NCI-H2107 treated with DMSO at 0.1 percent for 48 hours (cell line): ENCODE measurements at regions not wholly inside any gene's neighbourhood (a gene's known extent, or its start where the extent isn't known, plus 50 kb on each side); places are given as distances from the start of the nearest gene placed in this dataset.
"Not testable (repeated sequence)": the region's sequence is repeated elsewhere in the genome, so short reads cannot be mapped to it uniquely, and the experiment has no call there.

Experiments
- DNase-seq: peaks from one replicate; lab custom pipeline; 2025; ENCODE audit not compliant: unreplicated experiment; lab: John Stamatoyannopoulos, UW

- DNase-seq = no peak
Observed at GRCh38 chr1:31485166-31485565, 72.2 kb downstream of the SERINC2 start.

- no peak for DNase-seq
Observed at GRCh38 chr1:31487143-31487542, 74.1 kb downstream of the SERINC2 start.

GRCh38 chr1:31487721-31488293, 74.8 kb downstream of the SERINC2 start:
- DNase-seq = no peak

DNA sequence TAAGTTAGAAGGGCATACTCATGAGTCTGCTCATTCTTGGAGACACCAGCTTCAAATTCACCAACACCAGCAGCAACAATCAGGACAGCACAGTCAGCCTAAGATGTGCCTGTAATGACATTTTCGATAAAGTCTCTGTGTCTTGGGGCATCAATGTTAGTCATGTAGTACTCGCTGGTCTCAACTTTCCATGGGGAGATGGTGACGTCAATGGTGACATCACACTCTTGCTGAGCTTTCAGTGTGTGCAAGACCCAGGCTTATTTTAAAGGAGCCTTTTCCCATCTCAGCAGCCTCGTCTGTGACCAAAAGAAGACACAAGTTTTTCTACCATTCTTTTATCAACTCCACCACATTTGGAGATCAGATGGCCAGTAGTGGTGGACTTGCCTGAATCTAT, 75.5 kb downstream of the SERINC2 start:
- DNase-seq = no peak

DNA sequence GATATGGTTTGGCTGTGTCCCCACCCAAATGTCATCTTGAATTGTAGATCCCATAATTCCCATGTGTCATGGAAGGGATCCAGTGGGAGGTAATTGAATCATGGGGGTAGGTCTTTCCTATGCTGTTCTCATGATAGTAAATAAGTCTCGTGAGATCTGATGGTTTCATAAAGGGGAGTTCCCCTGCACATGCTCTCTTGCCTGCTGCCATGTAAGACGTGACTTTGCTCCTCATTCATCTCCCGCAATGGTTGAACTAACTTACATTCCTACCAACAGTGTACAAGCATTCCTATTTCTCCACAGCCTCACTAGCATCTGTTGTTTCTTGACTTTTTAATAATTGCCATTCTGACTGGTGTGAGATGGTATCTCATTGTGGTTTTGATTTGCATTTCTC, 76.6 kb downstream of the SERINC2 start:
- DNase-seq = not testable (repeated sequence)

- not testable (repeated sequence) for DNase-seq
Observed at GRCh38 chr1:31490596-31490995, 77.6 kb downstream of the SERINC2 start.

DNA sequence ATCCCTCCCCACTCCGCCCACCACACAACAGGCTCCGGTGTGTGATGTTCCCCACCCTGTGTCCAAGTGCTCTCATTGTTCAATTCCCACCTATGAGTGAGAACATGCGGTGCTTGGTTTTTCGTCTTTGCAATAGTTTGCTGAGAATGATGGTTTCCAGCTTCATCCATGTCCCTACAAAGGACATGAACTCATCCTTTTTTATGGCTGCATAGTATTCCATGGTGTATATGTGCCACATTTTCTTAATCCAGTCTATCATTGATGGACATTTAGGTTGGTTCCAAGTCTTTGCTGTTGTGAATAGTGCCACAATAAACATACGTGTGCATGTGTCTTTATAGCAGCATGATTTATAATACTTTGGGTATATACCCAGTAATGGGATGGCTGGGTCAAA, 81.0 kb upstream of the TINAGL1 start:
- DNase-seq = not testable (repeated sequence)

- not testable (repeated sequence) for DNase-seq
Observed at GRCh38 chr1:31495770-31496169, 80.5 kb upstream of the TINAGL1 start.

- no peak for DNase-seq
Observed at GRCh38 chr1:31497601-31498000, 78.7 kb upstream of the TINAGL1 start.

- no peak for DNase-seq
Observed at GRCh38 chr1:31498376-31499040, 77.8 kb upstream of the TINAGL1 start.

- no peak for DNase-seq
Observed at GRCh38 chr1:31501505-31501904, 74.8 kb upstream of the TINAGL1 start.

- no peak for DNase-seq
Observed at GRCh38 chr1:31502253-31502652, 74.1 kb upstream of the TINAGL1 start.

DNA sequence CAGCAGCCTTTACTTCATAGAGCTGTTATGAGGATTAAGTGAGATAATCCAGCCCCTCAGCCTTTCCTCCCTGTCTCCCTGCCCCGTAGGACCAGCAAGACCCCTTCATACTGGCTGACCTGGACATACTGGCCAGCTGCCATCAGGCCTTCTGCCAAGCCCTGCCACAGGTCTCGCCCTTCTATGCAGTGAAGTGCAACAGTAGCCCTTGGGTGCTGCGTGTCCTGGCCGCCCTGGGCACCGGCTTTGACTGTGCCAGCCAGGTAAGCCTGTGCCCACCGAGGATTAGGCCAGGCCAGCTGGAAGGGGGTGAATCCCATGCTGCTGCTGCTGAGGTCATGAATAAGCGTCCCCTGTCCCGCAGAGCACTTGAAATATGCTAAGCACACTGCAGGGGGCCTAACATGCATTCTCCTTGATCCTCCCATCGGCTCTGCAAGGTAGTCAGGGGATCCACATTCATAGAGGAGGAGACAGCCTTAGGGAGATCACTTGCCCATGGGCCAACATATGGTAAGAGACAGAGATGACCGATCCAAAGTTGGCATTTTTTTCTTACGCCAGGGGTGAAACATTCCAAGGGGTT, 73.3 kb upstream of the TINAGL1 start:
- no peak for DNase-seq

GRCh38 chr1:31503570-31503969, 72.7 kb upstream of the TINAGL1 start:
- no peak for DNase-seq

GRCh38 chr1:31504001-31504400, 72.3 kb upstream of the TINAGL1 start:
- no peak for DNase-seq

DNA sequence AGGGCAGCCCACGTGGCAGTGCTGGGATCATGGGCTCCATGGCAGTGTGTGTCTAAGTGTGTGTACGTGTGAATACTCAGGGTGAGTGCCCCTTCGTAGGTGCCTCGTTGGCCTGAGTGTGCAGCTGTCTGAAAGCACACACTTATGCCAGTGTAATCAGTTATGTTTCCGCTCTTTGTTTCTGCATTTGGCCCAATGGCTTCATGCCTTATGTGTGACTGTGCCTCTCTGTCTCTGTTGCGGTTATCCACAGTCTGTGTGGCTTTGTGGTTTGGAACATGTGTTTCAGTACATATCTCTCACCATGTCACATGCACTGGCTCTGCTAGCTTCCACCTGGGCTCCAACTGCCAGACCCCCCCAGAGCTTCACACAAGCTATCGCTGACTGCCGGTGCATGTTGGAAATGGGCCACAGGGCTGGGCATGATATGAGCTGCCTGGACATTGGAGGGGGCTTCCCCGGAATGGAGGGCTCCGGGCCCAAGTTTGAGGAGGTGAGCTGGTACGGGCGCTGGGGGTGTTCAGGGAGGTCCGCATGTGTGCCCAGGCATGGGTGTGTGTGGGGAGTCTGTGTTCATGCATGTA, 70.3 kb upstream of the TINAGL1 start:
- peak; percentile 58 for DNase-seq

DNA sequence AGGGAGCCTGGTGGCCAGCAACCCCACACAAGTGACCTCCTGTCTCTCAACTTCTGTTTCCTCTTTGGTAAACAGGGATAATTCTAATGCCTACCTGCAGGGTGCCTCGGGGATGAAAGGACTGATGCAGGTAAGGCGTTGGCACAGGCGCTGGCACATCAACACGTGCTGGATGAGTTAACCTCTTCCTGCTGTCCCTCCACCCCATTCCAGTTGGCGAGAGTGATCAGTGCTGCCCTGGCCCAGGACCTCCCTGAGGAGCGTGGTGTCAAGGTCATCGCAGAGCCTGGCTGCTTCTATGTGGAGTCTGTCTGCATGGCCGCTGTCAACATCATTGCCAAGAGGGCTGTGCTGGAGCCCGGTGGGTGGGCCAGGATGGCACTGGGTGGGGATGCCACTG, 69.1 kb upstream of the TINAGL1 start:
- DNase-seq = no peak

- DNase-seq = no peak
Observed at GRCh38 chr1:31507676-31508530, 68.4 kb upstream of the TINAGL1 start.

DNA sequence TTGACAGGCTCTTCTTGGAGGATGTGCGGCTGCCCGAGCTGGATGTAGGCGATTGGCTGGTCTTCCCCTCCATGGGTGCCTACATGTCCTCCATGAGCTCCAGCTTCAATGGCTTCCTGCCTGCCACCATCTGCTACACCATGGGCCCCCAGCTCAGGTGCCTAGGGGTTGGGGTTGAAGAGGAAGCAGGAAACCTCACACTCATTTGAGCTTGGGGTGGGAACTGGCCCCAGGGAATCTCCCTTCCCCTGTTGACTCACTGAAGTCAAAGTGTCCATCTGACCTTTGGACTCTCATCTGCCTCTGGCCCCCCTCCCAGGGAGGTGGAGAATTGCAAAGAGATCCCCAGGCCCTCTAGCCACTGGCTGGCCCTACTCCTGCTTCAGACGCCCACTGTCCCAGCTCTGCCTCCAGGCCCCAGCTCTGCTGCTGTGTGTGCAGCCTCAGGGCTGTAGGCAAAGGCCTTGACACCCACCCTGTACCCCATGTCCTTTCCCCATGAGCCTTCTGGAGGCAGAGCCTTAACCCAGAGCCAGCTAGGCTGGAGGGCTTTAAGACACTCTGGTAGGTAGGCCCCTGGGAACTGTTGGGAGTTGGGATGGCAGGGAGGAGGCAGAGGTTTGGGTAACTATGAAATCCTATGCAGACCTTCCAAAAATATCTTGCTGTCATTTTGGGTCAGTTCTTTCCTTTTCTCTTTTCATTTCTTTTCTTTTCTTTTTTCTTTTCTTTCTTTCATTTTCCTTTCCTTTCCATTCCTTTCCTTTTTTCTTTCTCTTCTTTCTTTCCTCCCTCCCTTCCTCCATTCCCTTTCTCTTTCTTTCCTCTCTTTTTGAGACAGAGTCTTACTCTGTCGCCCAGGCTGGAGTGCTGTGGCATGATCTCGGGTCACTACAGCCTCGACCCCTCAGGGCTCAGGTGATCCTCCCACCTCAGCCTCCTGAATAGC, 66.9 kb upstream of the TINAGL1 start:
- no peak for DNase-seq

GRCh38 chr1:31510304-31510703, 66.0 kb upstream of the TINAGL1 start:
- DNase-seq = peak; percentile 12
